Dendritic cell treated with granulocyte-macrophage colony-stimulating factor and Interleukin-4, amounts not matched to agents 40 ng/mL and 50 ng/mL, for 4 days (primary cell): ENCODE measurements at regions not wholly inside any gene's neighbourhood (a gene's known extent, or its start where the extent isn't known, plus 50 kb on each side); places are given as distances from the start of the nearest gene placed in this dataset.

Source experiments
- H3K27ac Mint-ChIP-seq: one replicate; pipeline ENCODE4 v1.8.0; 2022; ENCODE audit warnings: mild to moderate bottlenecking, mixed read lengths
- H3K27me3 Mint-ChIP-seq: one replicate; pipeline ENCODE4 v1.8.0; 2022; ENCODE audit warnings: mild to moderate bottlenecking, mixed read lengths
- H3K36me3 Mint-ChIP-seq: one replicate; pipeline ENCODE4 v1.8.0; 2022; ENCODE audit warnings: low read depth, mixed read lengths
- H3K4me1 Mint-ChIP-seq: one replicate; pipeline ENCODE4 v1.8.0; 2022; ENCODE audit warnings: low read depth, mixed read lengths
- H3K4me3 Mint-ChIP-seq: one replicate; pipeline ENCODE4 v1.8.0; 2022; ENCODE audit warnings: mild to moderate bottlenecking, moderate library complexity, mixed read lengths
- H3K9me3 Mint-ChIP-seq: one replicate; pipeline ENCODE4 v1.8.0; 2022; ENCODE audit warnings: mixed read lengths
- intact Hi-C: fragments of 100-400 bp; cut with micrococcal nuclease; formaldehyde crosslinking; loops from one replicate; pipeline ENCODE4 v1.15.0; 2022

GRCh38 chr22:46035742-46036557 lies 59.0 kb upstream of the WNT7B start:
- intact Hi-C loops: loop anchor here (2.0 to 5.0 kb wide), 2 partner anchors 21 to 36 kb away; no protein-coding TSS in a partner anchor
- H3K9me3 Mint-ChIP-seq: no peaks in the 10 kb centered on the region
- H3K27me3 Mint-ChIP-seq: no peaks in the 10 kb centered on the region
- H3K4me3 Mint-ChIP-seq: peak overlapping the region; percentile 87
- peaks cover 36% of the 10 kb centered on the region for H3K4me1 Mint-ChIP-seq
- no peaks in the 10 kb centered on the region for H3K36me3 Mint-ChIP-seq
- H3K27ac Mint-ChIP-seq: peak overlapping the region; percentile 91

GRCh38 chr22:46036558-46037408 lies 59.8 kb upstream of the WNT7B start:
- intact Hi-C loops: loop anchor here (5.0 kb wide), 1 partner anchor 36 kb away; no protein-coding TSS in a partner anchor
- Mint-ChIP-seq H3K4me3 (peak overlapping the region; percentile 87), H3K27me3 (no peaks in the 10 kb centered on the region), H3K27ac (peak overlapping the region; percentile 91), H3K4me1 (peaks cover 40% of the 10 kb centered on the region), H3K36me3 (no peaks in the 10 kb centered on the region), H3K9me3 (no peaks in the 10 kb centered on the region)

- H3K27ac Mint-ChIP-seq: no peak overlapping the region
- H3K4me3 Mint-ChIP-seq: no peak overlapping the region
- no peaks in the 10 kb centered on the region for H3K36me3 Mint-ChIP-seq
- peaks cover 37% of the 10 kb centered on the region for H3K4me1 Mint-ChIP-seq
- intact Hi-C loops: loop anchor here (5.0 kb wide), 1 partner anchor 34 kb away; no protein-coding TSS in a partner anchor
- H3K9me3 Mint-ChIP-seq: no peaks in the 10 kb centered on the region
- no peaks in the 10 kb centered on the region for H3K27me3 Mint-ChIP-seq
These were observed 61.2 kb upstream of the WNT7B start for GRCh38 chr22:46038174-46038487.

GRCh38 chr22:46038516-46039430 lies 61.8 kb upstream of the WNT7B start:
- Mint-ChIP-seq H3K27ac (peak overlapping the region; percentile 38), H3K27me3 (no peaks in the 10 kb centered on the region), H3K9me3 (no peaks in the 10 kb centered on the region), H3K4me1 (peaks cover 43% of the 10 kb centered on the region), H3K4me3 (no peak overlapping the region), H3K36me3 (peaks cover 2% of the 10 kb centered on the region)
- intact Hi-C loops: loop anchor here (5.0 kb wide), 1 partner anchor 34 kb away; no protein-coding TSS in a partner anchor

GRCh38 chr22:46039535-46039934 lies 62.6 kb upstream of the WNT7B start:
- Mint-ChIP-seq H3K27me3 (no peaks in the 10 kb centered on the region), H3K4me1 (peaks cover 51% of the 10 kb centered on the region), H3K9me3 (no peaks in the 10 kb centered on the region), H3K4me3 (no peak overlapping the region), H3K36me3 (peaks cover 9% of the 10 kb centered on the region), H3K27ac (peak overlapping the region; percentile 38)
- intact Hi-C loops: loop anchor here (5.0 kb wide), 1 partner anchor 33 kb away; no protein-coding TSS in a partner anchor

GRCh38 chr22:46040471-46041465 lies 63.8 kb upstream of the WNT7B start:
- peaks cover 60% of the 10 kb centered on the region for H3K4me1 Mint-ChIP-seq
- no peaks in the 10 kb centered on the region for H3K9me3 Mint-ChIP-seq
- H3K36me3 Mint-ChIP-seq: peaks cover 12% of the 10 kb centered on the region
- H3K4me3 Mint-ChIP-seq: no peak overlapping the region
- H3K27me3 Mint-ChIP-seq: no peaks in the 10 kb centered on the region
- intact Hi-C loops: no loop called here
- H3K27ac Mint-ChIP-seq: no peak overlapping the region

- peaks cover 12% of the 10 kb centered on the region for H3K36me3 Mint-ChIP-seq
- intact Hi-C loops: no loop called here
- no peaks in the 10 kb centered on the region for H3K9me3 Mint-ChIP-seq
- no peaks in the 10 kb centered on the region for H3K27me3 Mint-ChIP-seq
- H3K4me1 Mint-ChIP-seq: peaks cover 67% of the 10 kb centered on the region
- no peak overlapping the region for H3K27ac Mint-ChIP-seq
- H3K4me3 Mint-ChIP-seq: no peak overlapping the region
These were observed 64.7 kb upstream of the WNT7B start for GRCh38 chr22:46041642-46042041.

- no peak overlapping the region for H3K27ac Mint-ChIP-seq
- H3K36me3 Mint-ChIP-seq: peaks cover 12% of the 10 kb centered on the region
- H3K9me3 Mint-ChIP-seq: no peaks in the 10 kb centered on the region
- H3K4me3 Mint-ChIP-seq: no peak overlapping the region
- peaks cover 71% of the 10 kb centered on the region for H3K4me1 Mint-ChIP-seq
- intact Hi-C loops: no loop called here
- no peaks in the 10 kb centered on the region for H3K27me3 Mint-ChIP-seq
These were observed 65.8 kb upstream of the WNT7B start for GRCh38 chr22:46042786-46043185.

- H3K27ac Mint-ChIP-seq: peak overlapping the region; percentile 97
- no peaks in the 10 kb centered on the region for H3K9me3 Mint-ChIP-seq
- peak overlapping the region; percentile 87 for H3K4me3 Mint-ChIP-seq
- peaks cover 12% of the 10 kb centered on the region for H3K36me3 Mint-ChIP-seq
- H3K27me3 Mint-ChIP-seq: no peaks in the 10 kb centered on the region
- H3K4me1 Mint-ChIP-seq: peaks cover 76% of the 10 kb centered on the region
- intact Hi-C loops: no loop called here
These were observed 66.4 kb upstream of the WNT7B start for GRCh38 chr22:46043339-46043738.

- Mint-ChIP-seq H3K27me3 (no peaks in the 10 kb centered on the region), H3K4me3 (peak overlapping the region; percentile 87), H3K4me1 (peaks cover 71% of the 10 kb centered on the region), H3K36me3 (peaks cover 12% of the 10 kb centered on the region), H3K9me3 (no peaks in the 10 kb centered on the region), H3K27ac (peak overlapping the region; percentile 97)
- intact Hi-C loops: no loop called here
These were observed 67.1 kb upstream of the WNT7B start for GRCh38 chr22:46043816-46044620.

- Mint-ChIP-seq H3K36me3 (peaks cover 15% of the 10 kb centered on the region), H3K27ac (peak overlapping the region; percentile 97), H3K9me3 (no peaks in the 10 kb centered on the region), H3K27me3 (no peaks in the 10 kb centered on the region), H3K4me1 (peaks cover 69% of the 10 kb centered on the region), H3K4me3 (peak overlapping the region; percentile 87)
- intact Hi-C loops: no loop called here
These were observed 67.9 kb upstream of the WNT7B start for GRCh38 chr22:46044621-46045458.
